ENCODE measurements at regions not wholly inside any gene's neighbourhood (a gene's known extent, or its start where the extent isn't known, plus 50 kb on each side); places are given as distances from the start of the nearest gene placed in this dataset.

- H3K4me3 ChIP-seq (ENCODE audit: control insufficient read depth, low read depth, low read length) = no peak overlapping the region
- no peak for TF ChIP-seq CTCF (IDR thresholded peaks at IDR 0.05; ENCODE audit: control insufficient read depth, insufficient read depth, low read depth, low read length, missing control alignments)
- DNase-seq (ENCODE audit: low read depth) = no peak
Measured at GRCh38 chr6:170094686-170095272, 196.1 kb downstream of the DLL1 start.

GRCh38 chr6:170093658-170094596 is 197.0 kb downstream of the DLL1 start:
- no peak overlapping the region for H3K4me3 ChIP-seq (ENCODE audit: control insufficient read depth, low read depth, low read length)
- DNase-seq (ENCODE audit: low read depth) = no peak
- TF ChIP-seq CTCF (IDR thresholded peaks at IDR 0.05; ENCODE audit: control insufficient read depth, insufficient read depth, low read depth, low read length, missing control alignments) = no peak

GRCh38 chr6:170093276-170093657 is 197.6 kb downstream of the DLL1 start:
- TF ChIP-seq CTCF (IDR thresholded peaks at IDR 0.05; ENCODE audit: control insufficient read depth, insufficient read depth, low read depth, low read length, missing control alignments) = no peak
- no peak for DNase-seq (ENCODE audit: low read depth)
- H3K4me3 ChIP-seq (ENCODE audit: control insufficient read depth, low read depth, low read length) = no peak overlapping the region

- no peak overlapping the region for H3K4me3 ChIP-seq (ENCODE audit: control insufficient read depth, low read depth, low read length)
- no peak for DNase-seq (ENCODE audit: low read depth)
- TF ChIP-seq CTCF (IDR thresholded peaks at IDR 0.05; ENCODE audit: control insufficient read depth, insufficient read depth, low read depth, low read length, missing control alignments) = no peak
Measured at GRCh38 chr6:170092826-170093225, 198.1 kb downstream of the DLL1 start.

- no peak for TF ChIP-seq CTCF (IDR thresholded peaks at IDR 0.05; ENCODE audit: control insufficient read depth, insufficient read depth, low read depth, low read length, missing control alignments)
- no peak for DNase-seq (ENCODE audit: low read depth)
- H3K4me3 ChIP-seq (ENCODE audit: control insufficient read depth, low read depth, low read length) = no peak overlapping the region
Measured at GRCh38 chr6:170091639-170092579, 199.0 kb downstream of the DLL1 start.

GRCh38 chr6:170091000-170091638 is 199.8 kb downstream of the DLL1 start:
- no peak overlapping the region for H3K4me3 ChIP-seq (ENCODE audit: control insufficient read depth, low read depth, low read length)
- no peak for TF ChIP-seq CTCF (IDR thresholded peaks at IDR 0.05; ENCODE audit: control insufficient read depth, insufficient read depth, low read depth, low read length, missing control alignments)
- no peak for DNase-seq (ENCODE audit: low read depth)
